ENCODE measurements at regions not wholly inside any gene's neighbourhood (a gene's known extent, or its start where the extent isn't known, plus 50 kb on each side); places are given as distances from the start of the nearest gene placed in this dataset.

GRCh38 chr2:204040016-204040415 lies 103.5 kb downstream of the ICOS start:
- TF ChIP-seq EZH2 (IDR thresholded peaks at IDR 0.05; ENCODE audit: low read length, missing control alignments) (no peak), CTCF (conservative IDR thresholded peaks at IDR 0.05 in 1 of 2, IDR thresholded peaks at IDR 0.05 in 1 of 2; ENCODE audit: low read depth in 1 of 2, low read length in 2 of 2) (no peak)
